ENCODE measurements at regions not wholly inside any gene's neighbourhood (a gene's known extent, or its start where the extent isn't known, plus 50 kb on each side); places are given as distances from the start of the nearest gene placed in this dataset.

DNA sequence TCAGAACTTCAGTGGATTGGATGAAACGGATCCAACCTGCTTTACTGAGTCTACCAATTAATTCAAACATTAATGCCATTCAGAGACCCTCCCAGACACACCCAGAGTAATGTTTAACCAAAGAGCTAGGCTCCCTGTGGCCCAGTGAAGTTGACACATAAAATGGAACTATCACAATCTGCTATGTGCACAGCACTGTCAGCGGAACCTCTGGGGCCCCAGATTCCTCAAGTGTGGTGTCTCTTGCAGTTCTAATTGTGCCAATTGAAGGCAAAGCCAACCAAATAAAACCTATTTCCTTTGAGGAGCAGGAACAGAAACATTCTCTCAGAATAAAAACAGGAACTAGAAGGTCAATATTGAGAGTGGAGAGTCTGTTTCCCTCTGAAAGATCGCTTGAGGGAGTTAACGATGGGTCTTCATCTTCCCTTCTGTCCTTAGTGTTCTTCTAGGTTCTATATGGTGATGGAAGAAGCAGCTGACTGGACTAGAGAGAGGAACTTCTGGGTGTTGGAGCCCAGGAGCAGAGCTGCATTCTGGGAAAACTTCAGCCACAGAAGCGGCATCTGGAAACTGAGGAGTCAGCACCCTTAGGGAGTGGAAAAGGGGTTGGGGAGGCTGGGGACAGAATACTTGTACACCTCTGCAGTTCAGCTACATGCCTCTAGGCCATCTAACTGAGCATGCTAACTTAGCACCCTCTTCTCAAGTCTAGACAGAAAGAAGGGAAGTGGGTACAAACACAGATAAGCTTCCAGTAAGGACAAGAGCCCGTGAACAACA lies 174.4 kb upstream of the FBXO11 start:
- Histone ChIP-seq H3K9me3 (no peaks in the 10 kb centered on the region), H3K27ac (no peak overlapping the region), H3K4me1 (no peaks in the 10 kb centered on the region), H3K4me3 (no peak overlapping the region), H3K27me3 (no peaks in the 10 kb centered on the region), H3K36me3 (no peaks in the 10 kb centered on the region)
- ATAC-seq = no peak
- WGBS, 2 donors (ENCODE audit: low coverage in 1 of 2) = 85 to 96% methylated on average over 4 of the region's 6 CpGs
- TF ChIP-seq POLR2AphosphoS5 (IDR thresholded peaks at IDR 0.05) (no peak), POLR2A (IDR thresholded peaks at IDR 0.05) (no peak), EP300 (IDR thresholded peaks at IDR 0.05) (no peak)
- TF ChIP-seq, protein P1, sequence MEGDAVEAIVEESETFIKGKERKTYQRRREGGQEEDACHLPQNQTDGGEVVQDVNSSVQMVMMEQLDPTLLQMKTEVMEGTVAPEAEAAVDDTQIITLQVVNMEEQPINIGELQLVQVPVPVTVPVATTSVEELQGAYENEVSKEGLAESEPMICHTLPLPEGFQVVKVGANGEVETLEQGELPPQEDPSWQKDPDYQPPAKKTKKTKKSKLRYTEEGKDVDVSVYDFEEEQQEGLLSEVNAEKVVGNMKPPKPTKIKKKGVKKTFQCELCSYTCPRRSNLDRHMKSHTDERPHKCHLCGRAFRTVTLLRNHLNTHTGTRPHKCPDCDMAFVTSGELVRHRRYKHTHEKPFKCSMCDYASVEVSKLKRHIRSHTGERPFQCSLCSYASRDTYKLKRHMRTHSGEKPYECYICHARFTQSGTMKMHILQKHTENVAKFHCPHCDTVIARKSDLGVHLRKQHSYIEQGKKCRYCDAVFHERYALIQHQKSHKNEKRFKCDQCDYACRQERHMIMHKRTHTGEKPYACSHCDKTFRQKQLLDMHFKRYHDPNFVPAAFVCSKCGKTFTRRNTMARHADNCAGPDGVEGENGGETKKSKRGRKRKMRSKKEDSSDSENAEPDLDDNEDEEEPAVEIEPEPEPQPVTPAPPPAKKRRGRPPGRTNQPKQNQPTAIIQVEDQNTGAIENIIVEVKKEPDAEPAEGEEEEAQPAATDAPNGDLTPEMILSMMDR (IDR thresholded peaks at IDR 0.05) = no peak

DNA sequence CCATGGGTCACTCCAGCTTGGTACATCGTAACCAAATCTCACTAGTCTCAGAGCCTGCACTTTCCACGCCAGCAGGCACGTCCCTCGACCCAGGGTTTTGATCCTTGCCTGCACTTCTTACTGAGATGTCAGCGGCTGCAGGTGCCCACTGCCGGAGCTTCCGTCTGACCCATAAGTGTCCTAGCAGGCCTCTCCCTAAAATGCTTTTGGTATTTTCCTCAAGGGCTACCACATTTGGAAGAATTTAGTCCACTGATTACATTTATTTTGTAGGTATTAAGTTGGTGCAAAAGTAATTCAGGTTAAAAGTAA lies 175.0 kb upstream of the FBXO11 start:
- no peak for ATAC-seq
- WGBS, 2 donors (ENCODE audit: low coverage in 1 of 2) = 81 to 86% methylated on average over 7 of the region's 7 CpGs
- Histone ChIP-seq H3K4me3 (no peak overlapping the region), H3K27ac (no peak overlapping the region), H3K27me3 (no peaks in the 10 kb centered on the region), H3K4me1 (no peaks in the 10 kb centered on the region), H3K9me3 (no peaks in the 10 kb centered on the region), H3K36me3 (no peaks in the 10 kb centered on the region)
- TF ChIP-seq, protein P1 (IDR thresholded peaks at IDR 0.05) = no peak
- TF ChIP-seq EP300 (IDR thresholded peaks at IDR 0.05) (no peak), POLR2AphosphoS5 (IDR thresholded peaks at IDR 0.05) (no peak), POLR2A (IDR thresholded peaks at IDR 0.05) (no peak)

DNA sequence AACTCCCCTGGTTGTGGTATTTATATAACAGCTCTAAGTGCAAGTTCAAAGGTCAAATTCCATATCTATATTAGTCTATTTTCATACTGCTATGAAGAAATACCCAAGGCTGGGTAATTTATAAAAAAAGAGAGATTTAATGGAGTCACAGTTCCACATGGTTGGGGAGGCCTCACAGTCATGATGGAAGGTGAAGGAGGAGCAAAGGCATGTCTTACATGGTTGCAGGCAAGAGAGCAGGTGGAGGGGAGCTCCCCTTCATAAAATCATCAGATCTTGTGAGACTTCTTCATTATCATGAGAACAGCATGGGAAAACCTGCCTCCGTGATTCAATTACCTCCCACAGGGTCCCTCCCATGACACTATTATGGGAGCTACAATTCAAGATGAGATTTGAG lies 179.6 kb upstream of the FBXO11 start:
- 89 to 100% methylated on average over 1 of the region's 1 CpG for WGBS, 2 donors (ENCODE audit: low coverage in 1 of 2)

DNA sequence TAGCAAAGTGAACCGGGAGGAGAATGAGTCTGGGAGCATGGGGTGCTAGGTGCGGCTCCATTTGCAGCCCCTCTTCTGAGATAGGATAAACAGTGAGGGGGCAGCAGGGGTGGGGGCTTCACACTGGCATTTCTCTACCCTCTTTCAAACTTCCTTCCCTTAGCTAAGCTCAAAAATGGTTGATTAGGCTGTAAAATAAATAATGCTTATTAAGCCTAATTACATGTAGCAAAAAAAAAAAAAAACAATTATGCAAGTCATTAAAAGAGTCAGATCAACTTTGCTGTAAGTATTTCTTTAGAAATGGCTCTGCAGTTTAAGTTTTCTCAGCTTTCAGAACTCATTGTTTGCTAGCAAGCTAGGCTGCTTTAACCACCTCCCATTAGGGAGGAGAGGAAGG lies 182.7 kb upstream of the FBXO11 start:
- TF ChIP-seq EP300 (IDR thresholded peaks at IDR 0.05) = no peak
- TF ChIP-seq POLR2AphosphoS5 (IDR thresholded peaks at IDR 0.05) = no peak
- TF ChIP-seq, protein P1 (IDR thresholded peaks at IDR 0.05) = no peak
- TF ChIP-seq POLR2A (IDR thresholded peaks at IDR 0.05) = no peak
- no peak for ATAC-seq

More for the DNA sequence above, 179.6 kb upstream of the FBXO11 start:
- Histone ChIP-seq H3K4me1 (no peaks in the 10 kb centered on the region), H3K27me3 (no peaks in the 10 kb centered on the region), H3K36me3 (no peaks in the 10 kb centered on the region), H3K27ac (no peak overlapping the region), H3K4me3 (no peak overlapping the region), H3K9me3 (peaks cover 0 to 8% (median 0%) of the 10 kb centered on the region in 3 donors)
- ATAC-seq = no peak
- TF ChIP-seq, protein P1 (IDR thresholded peaks at IDR 0.05) = no peak
- no peak for TF ChIP-seq POLR2AphosphoS5 (IDR thresholded peaks at IDR 0.05)
- TF ChIP-seq EP300 (IDR thresholded peaks at IDR 0.05) = no peak
- TF ChIP-seq POLR2A (IDR thresholded peaks at IDR 0.05) = no peak

DNA sequence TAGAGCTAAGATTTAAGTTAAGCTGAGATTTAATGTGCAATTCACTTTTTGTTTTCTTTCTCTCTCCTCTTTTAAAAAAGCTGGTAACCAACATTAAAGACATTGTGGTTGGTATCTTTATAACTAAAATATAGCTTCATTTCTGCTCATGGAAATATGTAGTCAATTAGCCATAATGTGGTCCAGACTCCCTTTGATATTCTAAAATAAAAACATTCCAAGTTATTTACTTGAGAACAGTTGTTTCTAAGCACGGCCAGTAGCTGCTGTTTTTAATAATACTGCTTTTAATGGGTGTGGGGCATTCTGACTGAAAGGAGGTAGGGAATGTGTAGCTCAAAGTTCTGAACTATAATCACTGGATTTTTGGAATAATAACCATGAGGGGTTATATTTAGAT lies 183.3 kb upstream of the FBXO11 start:
- no peak for ATAC-seq
- Histone ChIP-seq H3K4me1 (peaks cover 0 to 4% (median 0%) of the 10 kb centered on the region in 3 donors), H3K27ac (no peak overlapping the region), H3K27me3 (no peaks in the 10 kb centered on the region), H3K4me3 (no peak overlapping the region), H3K36me3 (no peaks in the 10 kb centered on the region), H3K9me3 (peaks cover 0 to 11% (median 0%) of the 10 kb centered on the region in 3 donors)
- 30 to 36% methylated on average over 1 of the region's 1 CpG for WGBS, 2 donors (ENCODE audit: low coverage in 1 of 2)
- TF ChIP-seq EP300 (IDR thresholded peaks at IDR 0.05) (no peak), POLR2AphosphoS5 (IDR thresholded peaks at IDR 0.05) (no peak), POLR2A (IDR thresholded peaks at IDR 0.05) (no peak)

More for the DNA sequence above, 182.7 kb upstream of the FBXO11 start:
- no peaks in the 10 kb centered on the region for H3K36me3 ChIP-seq
- peaks cover 0 to 11% (median 0%) of the 10 kb centered on the region in 3 donors for H3K9me3 ChIP-seq
- H3K27me3 ChIP-seq = no peaks in the 10 kb centered on the region
- H3K4me1 ChIP-seq = peaks cover 0 to 4% (median 0%) of the 10 kb centered on the region in 3 donors
- no peak overlapping the region for H3K4me3 ChIP-seq
- 76 to 89% methylated on average over 2 of the region's 2 CpGs for WGBS, 2 donors (ENCODE audit: low coverage in 1 of 2)
- H3K27ac ChIP-seq = no peak overlapping the region
